Prostate gland (tissue), 2 donors: ENCODE measurements at regions not wholly inside any gene's neighbourhood (a gene's known extent, or its start where the extent isn't known, plus 50 kb on each side); places are given as distances from the start of the nearest gene placed in this dataset.
"Not testable (repeated sequence)": the region's sequence is repeated elsewhere in the genome, so short reads cannot be mapped to it uniquely, and the experiment has no call there.

Experiments used
- CTCF ChIP-seq, 4 experiments: fragments of 200-600 bp in 2 of 4; fragments of 450-650 bp in 2 of 4; sonication (generic) in 2 of 4; IDR thresholded peaks; 1 replicate in 3 of 4; 2 replicates in 1 of 4; pipeline ENCODE4 v1.5.1; 2016 to 2019; ENCODE audit warnings: antibody characterized with exemption in 4 of 4, mild to moderate bottlenecking in 2 of 4, moderate library complexity in 2 of 4
- POLR2A ChIP-seq: fragments of 450-650 bp; IDR thresholded peaks from one replicate; pipeline ENCODE4 v1.6.1; 2016; ENCODE audit warnings: antibody characterized with exemption, mild to moderate bottlenecking

DNA sequence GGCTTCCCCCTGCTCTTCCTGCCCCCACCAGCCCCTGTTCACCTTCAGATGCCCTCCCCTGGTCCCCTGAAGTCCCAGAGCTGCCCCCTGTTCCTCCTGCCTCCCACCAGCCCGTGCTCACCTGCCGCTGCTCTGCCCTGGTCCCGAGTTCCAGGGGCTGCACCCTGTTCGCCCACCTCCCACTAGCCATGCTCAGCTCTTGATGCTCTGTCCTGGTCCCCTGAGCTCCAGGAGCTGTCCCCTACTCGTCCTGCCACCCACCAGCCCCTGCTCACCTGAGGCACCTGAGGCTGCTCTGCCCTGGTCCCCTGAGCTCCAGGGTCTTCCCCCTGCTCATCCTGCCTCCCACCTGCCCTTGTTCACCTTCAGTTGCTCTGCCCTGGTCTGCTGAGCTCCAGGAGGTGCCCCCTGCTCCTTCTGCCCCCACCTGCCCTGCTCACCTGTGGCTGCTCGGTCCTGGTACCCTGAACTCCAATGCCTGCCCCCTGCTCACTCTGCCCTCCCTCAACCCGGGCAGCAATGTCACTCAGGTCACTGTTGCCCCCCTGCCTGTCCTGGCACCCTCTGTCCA, 120.4 kb downstream of the TMEM121 start:
- not testable (repeated sequence) for TF ChIP-seq POLR2A; CTCF (IDR thresholded peaks at IDR 0.05)
